GM19324 (cell line): ENCODE measurements at regions not wholly inside any gene's neighbourhood (a gene's known extent, or its start where the extent isn't known, plus 50 kb on each side); places are given as distances from the start of the nearest gene placed in this dataset.
A peak's percentile ranks its signal among the peaks of the same experiment; 100 is the strongest.

Experiments
- ATAC-seq: cut with Tn5 transposase; IDR thresholded peaks from one replicate; pipeline ENCODE4 v1.9.1; 2021; ENCODE audit warnings: mild to moderate bottlenecking, moderate library complexity; ENCODE audit not compliant: unreplicated experiment, low FRiP score

DNA sequence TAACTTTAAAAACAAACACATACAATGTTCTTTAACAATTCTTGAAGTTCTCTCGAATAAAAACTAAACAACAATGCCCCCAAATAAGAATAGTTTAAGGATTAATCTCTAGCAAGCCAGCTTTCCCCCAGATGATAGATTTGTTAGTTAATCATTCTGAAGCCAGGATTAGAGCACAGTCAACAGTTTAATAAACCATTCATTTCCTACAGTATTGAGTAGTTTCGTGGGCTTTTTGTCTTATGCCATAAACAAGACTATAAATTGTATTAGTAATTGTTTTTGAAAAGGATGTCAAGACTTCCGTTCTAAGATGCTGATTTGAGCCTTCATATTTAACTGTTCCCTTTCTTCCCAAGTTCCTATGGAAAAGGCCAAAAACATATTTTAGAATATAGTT is 136.6 kb downstream of the PIK3R1 start:
- ATAC-seq = no peak

DNA sequence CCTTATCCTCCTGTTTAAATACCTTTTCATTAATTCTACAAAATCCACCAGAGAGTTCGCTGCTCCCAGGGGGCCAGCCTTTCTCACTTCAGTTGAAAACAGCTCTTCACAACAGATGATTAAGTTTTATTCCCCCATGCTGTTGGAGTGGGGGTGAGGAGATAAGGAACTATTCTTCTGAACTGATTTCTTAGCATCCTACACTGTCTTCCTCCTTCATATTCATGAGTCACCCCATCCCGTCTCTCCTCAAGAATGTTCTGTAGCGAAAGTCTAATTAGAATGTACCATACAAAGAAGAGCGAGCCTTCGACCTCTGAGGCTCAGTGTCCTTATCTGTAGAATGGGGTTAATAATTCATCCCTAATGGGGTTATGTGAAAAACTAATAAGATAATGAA is 138.0 kb downstream of the PIK3R1 start:
- no peak for ATAC-seq

DNA sequence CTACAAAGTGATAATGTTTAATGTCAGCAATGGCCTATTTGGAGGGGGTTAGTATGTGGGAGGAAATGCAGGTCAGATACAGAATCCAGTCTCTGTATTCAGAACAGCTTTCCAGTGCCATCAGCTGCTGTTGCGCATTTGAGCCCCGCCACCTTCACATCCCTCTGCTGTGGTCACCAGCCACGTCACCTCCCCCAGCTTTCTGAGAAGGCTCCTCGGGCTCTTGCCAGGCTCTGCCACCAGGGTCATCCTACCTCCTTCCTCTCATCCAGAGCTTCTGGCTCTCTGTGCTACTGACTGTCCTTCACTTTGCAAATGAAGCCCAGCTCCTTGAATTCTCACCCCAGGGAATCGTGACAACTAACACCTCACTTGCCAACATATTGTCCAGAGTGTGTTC is 138.8 kb downstream of the PIK3R1 start:
- ATAC-seq = no peak

DNA sequence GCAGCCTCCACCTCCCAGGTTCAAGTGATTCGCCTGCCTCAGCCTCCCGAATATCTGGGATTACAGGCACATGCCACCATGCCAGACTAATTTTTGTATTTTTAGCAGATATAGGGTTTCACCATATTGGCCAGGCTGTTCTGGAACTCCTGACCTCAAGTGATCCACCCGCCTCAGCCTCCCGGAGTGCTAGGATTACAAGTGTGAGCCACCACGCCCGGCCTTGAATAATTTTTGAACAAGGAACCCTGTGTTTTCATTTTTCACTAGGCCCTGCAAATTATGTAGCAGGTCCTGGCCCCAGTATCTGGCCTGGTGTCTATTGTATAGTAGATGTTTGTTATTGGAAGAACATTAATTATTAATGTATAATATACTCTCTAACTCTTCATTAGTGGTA is 140.7 kb downstream of the PIK3R1 start:
- no peak for ATAC-seq

DNA sequence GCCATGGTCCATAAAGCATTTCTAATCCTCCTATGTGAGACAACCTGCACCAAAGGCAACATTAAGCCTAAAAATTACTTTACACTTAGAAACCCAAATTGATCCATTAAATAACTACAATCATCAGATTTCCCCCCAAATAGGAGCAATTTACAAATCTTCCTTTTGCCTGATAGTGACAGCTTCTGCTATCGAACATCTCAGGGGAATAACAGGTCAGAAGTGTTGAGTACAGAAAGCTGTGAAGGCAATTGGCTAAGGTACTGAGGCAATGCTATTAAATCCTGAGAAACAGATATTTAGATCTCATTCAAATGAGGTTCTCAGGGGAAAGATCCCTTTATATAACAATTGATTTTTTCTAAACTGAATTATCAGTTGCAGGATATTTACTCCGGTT is 141.1 kb downstream of the PIK3R1 start:
- no peak for ATAC-seq

DNA sequence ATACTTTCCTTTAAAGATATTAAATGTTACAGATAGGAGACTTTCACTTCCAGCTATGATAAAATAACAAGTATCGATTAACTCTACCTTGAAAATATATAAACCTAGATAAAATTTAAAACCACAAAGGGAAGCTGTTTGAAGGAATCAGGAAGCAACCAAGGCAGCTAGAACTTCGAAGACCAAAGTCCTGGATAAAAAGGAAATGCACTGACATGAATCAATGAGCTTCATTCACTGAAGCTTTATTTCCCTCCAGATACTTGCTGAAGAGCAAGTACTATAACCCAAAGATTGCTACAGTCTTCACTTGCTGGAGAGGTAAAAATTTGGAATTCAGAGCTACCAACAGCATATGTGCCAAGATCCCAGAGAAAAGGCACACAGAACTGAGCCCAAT is 144.1 kb downstream of the PIK3R1 start:
- no peak for ATAC-seq

DNA sequence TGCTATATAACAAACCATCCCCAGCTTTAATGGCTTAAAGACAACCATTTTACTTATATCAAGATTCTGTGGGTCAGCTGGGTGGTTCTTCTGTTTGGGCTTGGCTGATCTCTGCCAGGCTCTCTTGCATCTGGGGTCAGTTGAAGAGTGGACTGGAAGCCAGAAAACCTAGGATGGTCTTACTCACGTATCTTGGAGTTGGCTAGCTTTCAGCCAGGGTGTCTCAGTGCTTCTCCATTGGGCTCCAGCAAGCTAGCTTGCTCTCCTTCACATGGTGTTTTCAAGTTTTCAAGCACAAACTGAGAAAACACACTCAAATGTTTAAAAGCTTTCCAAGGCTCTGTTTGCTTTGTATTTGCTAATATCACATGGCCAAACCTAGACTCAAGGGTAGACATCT is 146.8 kb downstream of the PIK3R1 start:
- ATAC-seq = no peak

DNA sequence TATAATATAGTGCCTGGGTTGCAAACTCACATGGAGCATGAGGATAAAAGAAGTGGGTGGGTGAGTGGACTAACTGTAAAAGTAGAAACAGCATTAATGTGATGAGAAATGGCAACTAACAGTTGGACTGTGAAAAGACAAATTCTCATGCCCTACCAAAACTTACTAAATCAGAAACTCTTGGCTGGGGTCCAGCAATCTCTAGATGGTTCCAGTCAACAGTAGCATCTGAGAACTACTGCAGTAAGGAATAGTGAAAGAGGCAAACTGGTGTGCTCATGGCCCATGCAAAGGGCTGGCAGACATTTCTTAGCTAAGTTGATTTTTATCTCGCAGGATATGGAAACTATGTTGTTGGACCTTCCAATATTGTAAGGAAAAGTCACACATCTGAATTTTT is 150.3 kb downstream of the PIK3R1 start:
- ATAC-seq = no peak

DNA sequence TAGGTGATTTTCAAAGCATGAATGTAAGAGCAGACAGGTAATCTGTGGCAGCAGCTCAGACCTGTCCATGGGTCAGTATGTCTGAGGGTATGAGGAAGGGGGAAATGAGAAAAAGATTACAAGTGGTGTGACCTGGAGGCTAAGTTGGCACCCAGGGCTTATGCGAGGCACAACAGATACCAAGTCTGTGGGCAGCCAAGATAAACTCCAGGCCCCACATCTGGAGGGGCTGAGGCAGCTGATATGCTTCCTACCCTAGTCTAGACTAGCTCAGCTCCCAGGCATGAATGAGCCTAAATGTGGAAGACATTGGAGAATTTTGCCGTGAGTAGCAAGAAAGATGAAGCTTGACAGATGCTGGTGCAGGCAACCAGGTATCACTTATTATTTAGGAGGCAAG is 151.7 kb downstream of the PIK3R1 start:
- no peak for ATAC-seq

DNA sequence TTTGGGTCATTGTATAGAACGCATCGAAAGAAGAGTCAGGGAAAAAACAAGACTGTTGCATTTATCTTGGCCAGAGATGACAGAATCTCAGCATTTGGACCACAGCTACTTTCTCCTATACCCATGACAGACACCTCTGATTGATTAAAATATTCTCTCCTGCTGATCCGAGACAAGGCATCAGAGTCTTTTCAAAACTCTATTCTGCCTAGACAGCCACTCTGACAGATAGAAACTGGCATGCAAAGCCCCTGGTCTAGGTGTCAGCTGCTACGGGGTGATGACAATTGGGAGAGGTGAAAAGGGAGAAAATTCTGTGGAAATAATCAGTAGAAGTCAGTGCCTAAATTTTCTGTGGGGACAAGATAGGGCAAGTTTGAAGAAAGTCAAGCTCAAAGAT is 152.2 kb downstream of the PIK3R1 start:
- no peak for ATAC-seq

DNA sequence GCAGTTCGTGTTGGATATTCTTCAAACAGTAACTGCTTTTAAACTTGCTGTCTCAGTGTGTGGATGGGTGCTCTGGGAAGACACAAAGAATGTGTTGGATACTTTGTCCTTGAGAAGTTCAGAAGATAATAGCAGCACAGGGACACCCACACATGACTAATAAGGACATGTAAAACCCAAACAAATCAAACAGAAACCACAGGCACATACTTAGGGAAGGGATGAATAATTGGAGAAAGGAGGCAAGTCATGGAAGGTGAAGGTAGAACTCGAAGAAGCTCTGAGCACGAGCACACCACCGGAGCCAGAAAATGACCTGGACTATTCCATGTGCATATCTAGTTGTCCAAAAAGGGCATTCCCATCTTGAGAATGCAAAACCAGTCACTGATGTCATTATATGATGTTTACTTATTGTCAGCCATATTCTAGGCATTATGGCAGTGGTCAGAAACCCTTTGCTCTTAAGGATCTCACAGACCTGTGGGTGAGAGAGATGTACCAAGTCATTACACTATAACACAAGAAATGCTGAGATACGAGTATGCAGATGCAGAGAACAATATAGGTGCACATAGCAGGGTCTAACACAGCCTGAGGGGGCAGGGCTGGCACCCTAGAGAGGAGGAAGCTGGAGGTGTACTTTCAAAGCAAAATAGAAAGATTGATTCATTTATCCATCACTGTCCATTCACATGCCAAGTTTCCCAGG is 152.9 kb downstream of the PIK3R1 start:
- ATAC-seq = no peak

DNA sequence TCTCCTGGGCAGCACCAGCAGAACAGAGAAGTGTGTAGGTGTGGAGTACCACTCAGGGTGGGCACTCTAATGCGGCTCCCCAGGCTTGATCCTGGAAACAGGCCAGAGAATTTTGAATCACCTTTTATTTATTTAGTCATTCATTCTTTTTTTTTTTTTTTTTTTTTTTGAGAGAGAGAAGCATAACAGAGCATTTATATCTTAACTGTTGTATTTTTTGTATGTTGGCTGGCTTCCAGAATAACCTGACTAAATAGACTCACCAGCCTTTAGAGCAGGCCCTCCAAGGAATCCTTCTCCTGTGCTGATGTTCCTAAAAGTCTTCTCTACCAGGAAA is 153.4 kb downstream of the PIK3R1 start:
- no peak for ATAC-seq

DNA sequence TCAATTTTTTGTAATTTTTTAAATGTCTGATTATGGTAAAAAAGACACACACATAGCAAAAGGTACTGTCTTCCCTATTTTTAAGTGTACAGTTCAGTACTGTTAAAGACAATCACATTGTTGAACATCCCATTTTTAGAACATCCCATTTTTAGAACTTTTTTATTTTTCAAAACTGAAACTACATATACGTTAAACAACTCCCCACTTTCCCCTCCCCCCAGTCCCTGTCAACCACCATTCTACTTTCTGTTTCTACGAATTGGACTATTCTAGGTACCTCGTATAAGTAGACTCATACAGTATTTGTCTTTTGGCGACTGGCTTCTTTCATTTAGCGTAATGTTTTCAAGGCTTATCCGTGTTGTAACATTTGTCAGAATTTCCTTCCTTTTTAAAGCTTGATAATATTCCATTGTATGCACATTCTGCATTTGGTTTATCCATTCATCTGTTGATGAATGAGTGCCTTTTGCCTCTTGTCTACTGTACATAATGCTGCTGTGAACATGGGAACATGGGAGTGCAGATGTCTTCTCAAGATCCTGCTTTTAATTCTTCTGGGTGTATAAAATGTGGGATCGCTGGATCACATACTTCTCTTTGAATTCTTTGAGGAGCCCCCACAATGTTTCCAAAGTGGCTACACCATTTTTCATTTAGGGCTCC is 154.0 kb downstream of the PIK3R1 start:
- ATAC-seq = peak; percentile 72

DNA sequence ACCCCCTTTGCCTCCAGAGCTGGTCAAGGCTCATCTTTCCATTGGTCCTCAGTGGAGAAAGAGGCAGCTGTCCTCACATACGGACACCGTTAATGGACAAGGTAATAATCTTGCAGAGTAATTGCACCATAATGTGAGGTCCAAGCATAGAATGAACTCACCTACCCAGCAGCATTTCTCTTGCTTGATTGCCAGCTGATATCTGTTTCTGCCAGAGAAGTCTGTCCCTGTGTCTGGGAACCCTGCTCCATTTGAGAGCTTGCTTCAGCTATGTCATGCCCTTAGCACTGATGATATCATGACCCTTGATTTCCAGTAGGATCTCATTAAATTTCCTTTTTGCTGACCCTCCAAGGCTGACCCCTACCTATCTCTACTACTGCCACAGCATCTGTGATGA is 154.6 kb downstream of the PIK3R1 start:
- no peak for ATAC-seq

DNA sequence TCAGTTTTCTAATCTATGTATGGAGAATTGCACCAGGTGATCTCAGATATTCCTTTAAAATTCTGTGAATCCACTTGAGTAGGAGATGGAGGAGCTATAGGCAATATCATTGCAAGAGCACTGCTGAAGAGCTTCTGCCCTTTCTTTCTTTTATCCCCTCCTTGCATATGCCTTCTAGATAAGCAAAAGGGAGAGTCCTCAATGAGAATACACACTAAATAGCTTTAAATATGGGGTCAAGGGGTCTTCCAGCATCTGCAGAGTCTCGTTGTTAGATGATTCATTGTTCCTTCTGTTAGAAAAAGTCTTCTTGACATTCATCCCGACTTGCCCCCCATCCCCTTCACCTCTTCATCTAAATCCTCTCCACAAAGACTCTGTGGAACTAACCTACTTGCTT is 156.1 kb downstream of the PIK3R1 start:
- no peak for ATAC-seq

DNA sequence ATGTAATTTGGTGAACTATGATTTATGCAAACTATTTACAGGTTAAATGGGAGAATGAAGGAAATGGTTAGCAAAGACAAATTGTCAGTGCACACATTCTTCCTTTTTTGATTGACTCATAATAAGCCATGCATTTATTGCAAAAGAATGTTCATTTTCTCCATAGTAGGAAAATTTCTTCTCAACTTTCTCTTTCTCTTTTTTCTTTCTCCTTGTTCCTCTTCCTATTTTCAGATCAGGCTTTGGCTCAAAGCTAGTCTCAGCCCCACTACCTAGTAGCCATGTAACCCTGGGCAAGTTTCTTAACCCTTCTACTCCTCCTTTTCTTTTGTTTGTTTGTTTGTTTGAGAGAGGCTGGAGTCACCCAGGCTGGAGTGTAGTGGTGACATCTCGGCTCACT is 156.6 kb downstream of the PIK3R1 start:
- ATAC-seq = no peak

DNA sequence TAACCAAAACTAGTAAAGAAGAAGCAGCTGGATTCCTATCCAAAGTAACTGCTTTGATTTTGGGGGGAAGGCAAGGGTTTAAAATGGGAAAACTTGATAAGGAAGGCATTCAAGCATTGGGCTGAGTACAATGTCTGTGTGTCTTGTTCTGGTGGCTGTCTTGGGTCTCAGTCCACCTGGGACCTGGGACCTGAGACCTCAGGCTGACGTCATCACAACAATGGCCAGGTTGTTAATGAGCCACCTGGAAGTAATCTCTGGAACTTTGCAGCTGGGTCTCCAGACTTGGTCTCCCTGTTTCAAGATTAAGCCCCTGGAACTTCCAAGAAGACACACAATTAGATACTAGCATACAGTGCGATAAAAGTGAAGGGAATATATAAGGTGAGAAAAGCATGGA is 157.5 kb downstream of the PIK3R1 start:
- no peak for ATAC-seq

DNA sequence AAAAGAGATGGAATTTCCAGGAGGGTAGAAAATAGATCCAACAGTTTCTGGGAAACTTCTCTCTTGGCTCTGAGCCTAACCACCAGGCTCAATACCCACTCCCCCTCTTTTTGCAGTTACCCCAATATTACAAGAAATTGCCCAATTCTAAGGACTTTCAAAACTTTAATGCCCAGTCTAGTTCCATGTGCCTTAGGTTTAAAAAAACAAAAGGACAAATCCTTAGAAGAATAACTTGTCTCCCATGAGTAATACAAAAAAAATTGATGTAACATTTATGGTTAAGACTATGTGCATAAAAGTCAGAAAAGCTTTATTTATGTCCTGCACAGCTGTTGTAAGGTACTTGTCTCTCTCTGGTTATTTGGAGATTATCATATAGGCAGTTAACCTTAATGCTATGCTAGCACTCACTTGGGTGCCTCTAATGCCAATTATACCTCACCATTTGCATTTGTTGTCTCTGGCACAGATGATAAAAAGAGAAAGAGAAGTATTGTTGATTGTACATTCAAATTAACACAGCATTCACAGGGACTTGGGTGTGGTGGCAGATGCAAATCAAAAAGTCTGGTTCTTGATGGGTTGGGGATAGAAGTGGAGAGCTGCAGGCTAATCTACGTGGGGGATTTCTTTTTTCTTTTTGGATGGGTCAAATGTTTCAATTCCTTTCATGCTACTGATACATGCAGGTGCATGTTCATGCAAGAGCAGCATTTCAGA is 159.4 kb downstream of the PIK3R1 start:
- peak; percentile 57 for ATAC-seq

DNA sequence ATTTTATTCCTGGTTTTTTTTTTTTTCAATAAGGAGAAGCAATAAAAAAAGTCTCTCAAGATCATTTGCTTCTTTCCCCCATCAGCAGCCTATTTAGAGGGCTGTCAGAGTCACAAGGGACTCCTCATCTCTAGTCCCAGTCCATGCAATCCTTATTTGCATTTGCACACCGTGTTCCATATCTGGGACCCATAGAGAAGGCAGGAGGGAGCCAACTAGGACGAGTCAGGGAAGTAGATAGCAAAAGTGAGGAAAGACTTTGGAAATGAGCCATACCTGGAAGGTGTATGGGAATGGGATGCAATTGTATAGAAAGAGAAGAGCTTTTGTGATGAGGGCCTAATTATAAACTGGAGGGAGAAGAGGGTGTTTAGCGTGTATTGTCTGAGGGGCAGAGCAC is 160.0 kb downstream of the PIK3R1 start:
- ATAC-seq = no peak

DNA sequence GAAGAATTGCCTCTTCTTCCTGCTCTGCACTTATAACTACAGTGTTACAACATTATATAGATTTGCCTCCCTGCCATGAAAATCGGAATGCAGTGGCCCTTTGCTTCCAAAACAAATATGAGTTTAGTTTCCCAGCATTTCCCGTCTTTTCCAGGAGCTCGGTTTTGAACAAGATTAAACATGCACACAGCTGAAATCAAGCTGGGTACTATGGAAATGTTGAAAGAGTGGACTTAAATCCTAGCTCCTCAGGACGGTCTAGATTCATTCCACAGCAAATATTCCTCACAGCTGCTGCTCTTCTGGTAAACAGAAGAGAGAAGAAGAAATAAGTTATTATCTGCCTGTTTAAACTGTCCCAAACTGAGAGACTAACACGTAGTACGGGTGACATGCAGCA is 161.4 kb downstream of the PIK3R1 start:
- no peak for ATAC-seq

DNA sequence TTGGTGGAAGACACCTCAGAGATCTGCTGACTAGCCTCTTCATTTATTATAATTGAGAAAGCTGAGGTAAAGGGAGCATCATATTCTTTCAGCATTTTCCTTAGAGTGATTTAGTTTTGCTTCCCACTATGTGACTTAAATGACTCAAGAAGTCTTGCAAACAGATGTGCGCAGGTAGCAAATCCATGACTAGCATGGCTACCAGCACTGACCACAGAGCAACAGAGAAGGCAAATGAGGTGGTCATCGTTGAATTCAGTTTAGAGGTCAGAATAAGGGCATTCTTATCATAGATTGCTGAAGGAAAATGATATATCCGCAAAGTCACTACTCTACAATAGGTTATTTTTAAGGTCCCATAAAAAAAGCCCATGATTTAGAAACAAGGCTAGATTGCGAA is 162.2 kb downstream of the PIK3R1 start:
- no peak for ATAC-seq

DNA sequence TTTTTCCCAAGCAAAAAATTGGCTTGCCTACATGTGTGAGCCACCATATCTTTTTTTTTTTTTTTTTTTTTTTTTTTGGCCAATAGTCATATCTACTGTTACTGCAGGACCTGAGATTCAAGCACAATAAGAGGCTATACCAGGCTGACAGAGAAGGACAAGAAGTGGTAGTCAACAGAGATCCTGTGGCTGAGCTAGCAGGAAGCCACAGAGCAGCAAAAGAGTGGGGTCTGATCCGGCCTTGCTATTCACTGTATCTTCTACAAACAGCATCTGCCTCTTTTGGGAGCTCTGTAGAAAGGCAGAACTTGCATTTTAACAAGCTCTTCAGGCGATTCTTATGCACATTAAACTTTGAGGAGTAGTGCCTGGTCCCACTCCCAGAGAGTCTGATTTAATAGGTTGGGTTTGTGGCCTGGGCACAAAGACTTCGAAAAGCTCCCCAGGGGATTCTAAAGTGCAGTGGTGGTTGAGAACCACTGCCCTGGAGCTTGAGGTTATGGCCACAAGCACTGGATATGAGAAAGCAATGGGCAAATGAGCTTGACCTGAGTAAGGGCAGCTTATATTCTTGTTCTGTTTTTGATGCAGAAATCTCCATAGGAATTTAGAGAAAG is 162.8 kb downstream of the PIK3R1 start:
- peak; percentile 64 for ATAC-seq
